ENCODE measurements at regions not wholly inside any gene's neighbourhood (a gene's known extent, or its start where the extent isn't known, plus 50 kb on each side); places are given as distances from the start of the nearest gene placed in this dataset.

DNA sequence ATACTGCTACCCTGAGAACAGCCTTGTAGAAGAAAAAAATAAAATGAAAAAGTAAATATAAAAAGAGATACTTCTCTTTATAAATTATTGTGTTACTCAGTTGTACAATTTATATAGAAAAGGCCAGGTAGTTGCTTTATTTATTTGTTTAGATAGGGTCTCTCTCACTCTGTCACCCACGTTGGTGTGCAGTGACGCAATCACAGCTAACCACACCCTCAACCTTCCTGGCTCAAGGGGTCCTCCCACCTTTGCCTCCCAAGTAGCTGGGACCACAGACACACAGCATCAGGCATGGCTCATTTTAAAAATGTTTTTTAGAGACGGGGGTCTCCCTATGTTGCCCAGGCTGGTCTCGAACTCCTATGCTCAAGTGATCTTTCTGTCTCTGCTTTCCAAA is 175.4 kb upstream of the PZP start:
- no peak for ATAC-seq
- Histone ChIP-seq H3K4me3 (no peak overlapping the region), H3K27me3 (ENCODE audit: low read depth) (no peaks in the 10 kb centered on the region), H3K36me3 (no peaks in the 10 kb centered on the region), H3K27ac (no peak overlapping the region), H3K9me3 (no peaks in the 10 kb centered on the region), H3K4me1 (no peaks in the 10 kb centered on the region)
- intact Hi-C loops (cut with DNase I): no loop called here
- DNase-seq: no peak
- TF ChIP-seq, protein P1, sequence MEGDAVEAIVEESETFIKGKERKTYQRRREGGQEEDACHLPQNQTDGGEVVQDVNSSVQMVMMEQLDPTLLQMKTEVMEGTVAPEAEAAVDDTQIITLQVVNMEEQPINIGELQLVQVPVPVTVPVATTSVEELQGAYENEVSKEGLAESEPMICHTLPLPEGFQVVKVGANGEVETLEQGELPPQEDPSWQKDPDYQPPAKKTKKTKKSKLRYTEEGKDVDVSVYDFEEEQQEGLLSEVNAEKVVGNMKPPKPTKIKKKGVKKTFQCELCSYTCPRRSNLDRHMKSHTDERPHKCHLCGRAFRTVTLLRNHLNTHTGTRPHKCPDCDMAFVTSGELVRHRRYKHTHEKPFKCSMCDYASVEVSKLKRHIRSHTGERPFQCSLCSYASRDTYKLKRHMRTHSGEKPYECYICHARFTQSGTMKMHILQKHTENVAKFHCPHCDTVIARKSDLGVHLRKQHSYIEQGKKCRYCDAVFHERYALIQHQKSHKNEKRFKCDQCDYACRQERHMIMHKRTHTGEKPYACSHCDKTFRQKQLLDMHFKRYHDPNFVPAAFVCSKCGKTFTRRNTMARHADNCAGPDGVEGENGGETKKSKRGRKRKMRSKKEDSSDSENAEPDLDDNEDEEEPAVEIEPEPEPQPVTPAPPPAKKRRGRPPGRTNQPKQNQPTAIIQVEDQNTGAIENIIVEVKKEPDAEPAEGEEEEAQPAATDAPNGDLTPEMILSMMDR (IDR thresholded peaks at IDR 0.05): no peak

DNA sequence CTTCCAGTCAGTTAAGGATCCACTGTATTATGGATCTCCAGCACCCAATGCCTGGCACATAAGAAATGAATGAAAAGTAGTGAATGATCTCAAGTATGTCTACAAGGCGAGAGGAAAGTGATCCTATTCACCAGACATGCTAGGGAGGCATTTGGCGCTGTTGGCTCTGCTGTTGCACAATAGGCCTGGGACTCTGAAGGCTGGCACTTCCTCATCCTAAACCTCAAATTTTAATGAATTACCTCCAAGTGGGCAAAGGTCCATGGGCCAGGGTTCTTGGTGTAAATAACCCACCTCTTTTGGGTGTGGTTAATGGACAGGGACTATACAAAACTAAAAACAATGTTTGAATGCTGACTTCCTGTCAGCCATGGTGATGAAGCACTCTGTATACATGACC is 173.4 kb upstream of the PZP start:
- H3K27ac ChIP-seq: no peak overlapping the region
- H3K4me1 ChIP-seq: no peaks in the 10 kb centered on the region
- H3K4me3 ChIP-seq: no peak overlapping the region
- H3K9me3 ChIP-seq: no peaks in the 10 kb centered on the region
- H3K36me3 ChIP-seq: no peaks in the 10 kb centered on the region
- intact Hi-C loops (cut with DNase I): no loop called here
- DNase-seq (no peak), ATAC-seq (no peak)
- TF ChIP-seq, protein P1 (IDR thresholded peaks at IDR 0.05): no peak
- no peaks in the 10 kb centered on the region for H3K27me3 ChIP-seq (ENCODE audit: low read depth)

DNA sequence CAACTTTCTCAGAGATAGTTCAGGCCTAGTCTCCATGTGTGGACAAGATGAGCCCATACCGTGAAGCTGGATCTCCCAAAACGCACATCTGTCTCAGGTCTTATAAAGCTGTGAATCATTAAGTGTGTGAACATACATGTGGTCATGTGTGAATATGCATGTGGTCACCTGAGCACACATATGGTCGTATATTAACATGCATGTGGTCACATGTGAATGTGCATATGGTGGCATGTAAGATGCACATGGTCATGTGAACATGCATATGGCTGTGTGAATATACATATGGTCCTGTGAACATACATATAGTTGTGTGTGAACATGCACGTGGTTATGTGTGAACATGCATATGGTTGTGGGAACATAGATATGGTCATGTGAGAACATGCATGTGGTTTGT is 172.5 kb upstream of the PZP start:
- no peak for DNase-seq
- H3K4me3 ChIP-seq: no peak overlapping the region
- intact Hi-C loops (cut with DNase I): no loop called here
- H3K4me1 ChIP-seq: no peaks in the 10 kb centered on the region
- H3K27ac ChIP-seq: no peak overlapping the region
- no peaks in the 10 kb centered on the region for H3K9me3 ChIP-seq
- no peaks in the 10 kb centered on the region for H3K27me3 ChIP-seq (ENCODE audit: low read depth)
- ATAC-seq: no peak
- no peaks in the 10 kb centered on the region for H3K36me3 ChIP-seq
- TF ChIP-seq, protein P1 (IDR thresholded peaks at IDR 0.05): no peak

- Histone ChIP-seq H3K36me3 (no peaks in the 10 kb centered on the region), H3K4me1 (no peaks in the 10 kb centered on the region), H3K4me3 (no peak overlapping the region), H3K27ac (no peak overlapping the region), H3K27me3 (ENCODE audit: low read depth) (no peaks in the 10 kb centered on the region), H3K9me3 (no peaks in the 10 kb centered on the region)
- ATAC-seq (no peak), DNase-seq (no peak)
- TF ChIP-seq, protein P1 (IDR thresholded peaks at IDR 0.05): no peak
- intact Hi-C loops (cut with DNase I): no loop called here
Observed at GRCh38 chr12:9379023-9379742, 171.0 kb upstream of the PZP start.

- Histone ChIP-seq H3K4me1 (no peaks in the 10 kb centered on the region), H3K36me3 (no peaks in the 10 kb centered on the region), H3K9me3 (no peaks in the 10 kb centered on the region), H3K27me3 (ENCODE audit: low read depth) (no peaks in the 10 kb centered on the region), H3K27ac (no peak overlapping the region), H3K4me3 (no peak overlapping the region)
- DNase-seq (no peak), ATAC-seq (no peak)
- TF ChIP-seq, protein P1 (IDR thresholded peaks at IDR 0.05): no peak
- intact Hi-C loops (cut with DNase I): no loop called here
Observed at GRCh38 chr12:9378430-9378835, 170.2 kb upstream of the PZP start.

Measured in lower lobe of right lung (tissue), 2 donors.